HUES48 (cell line): ENCODE measurements at regions not wholly inside any gene's neighbourhood (a gene's known extent, or its start where the extent isn't known, plus 50 kb on each side); places are given as distances from the start of the nearest gene placed in this dataset.
A peak's percentile ranks its signal among the peaks of the same experiment; 100 is the strongest.
"Not testable (repeated sequence)": the region's sequence is repeated elsewhere in the genome, so short reads cannot be mapped to it uniquely, and the experiment has no call there.

Source experiments
- H3K27ac ChIP-seq: one replicate; pipeline ENCODE4 v1.7.0; 2013; ENCODE audit warnings: low read depth, low read length, inconsistent platforms
- H3K27me3 ChIP-seq: 2 replicates; pipeline ENCODE4 v1.6.1; 2013; ENCODE audit warnings: mild to moderate bottlenecking, low read length; ENCODE audit not compliant: control insufficient read depth, insufficient read depth
- H3K36me3 ChIP-seq: 2 replicates; pipeline ENCODE4 v1.6.1; 2013; ENCODE audit warnings: low read length; ENCODE audit not compliant: control insufficient read depth, insufficient read depth
- H3K4me1 ChIP-seq: 2 replicates; pipeline ENCODE4 v1.6.1; 2013; ENCODE audit warnings: mild to moderate bottlenecking, low read length; ENCODE audit not compliant: control insufficient read depth, insufficient read depth
- H3K4me3 ChIP-seq: 2 replicates; pipeline ENCODE4 v1.5.1; 2013; ENCODE audit warnings: mild to moderate bottlenecking, low read depth, low read length
- H3K9ac ChIP-seq: 2 replicates; pipeline ENCODE4 v1.6.1; 2013; ENCODE audit warnings: mild to moderate bottlenecking, low read depth, low read length, moderate library complexity
- H3K9me3 ChIP-seq: 2 replicates; pipeline ENCODE4 v1.6.1; 2013; ENCODE audit warnings: low read length; ENCODE audit not compliant: control insufficient read depth, insufficient read depth

GRCh38 chr5:142221091-142221860, 103.5 kb downstream of the SPRY4 start:
- peaks cover 30% of the 10 kb centered on the region for H3K4me1 ChIP-seq
- H3K4me3 ChIP-seq: no peak overlapping the region
- H3K27ac ChIP-seq: peak overlapping the region; percentile 23
- H3K9me3 ChIP-seq: no peaks in the 10 kb centered on the region
- no peak overlapping the region for H3K9ac ChIP-seq
- H3K36me3 ChIP-seq: no peaks in the 10 kb centered on the region
- no peaks in the 10 kb centered on the region for H3K27me3 ChIP-seq

- peaks cover 23% of the 10 kb centered on the region for H3K4me1 ChIP-seq
- no peak overlapping the region for H3K4me3 ChIP-seq
- H3K36me3 ChIP-seq: no peaks in the 10 kb centered on the region
- H3K9ac ChIP-seq: no peak overlapping the region
- H3K27me3 ChIP-seq: no peaks in the 10 kb centered on the region
- H3K27ac ChIP-seq: no peak overlapping the region
- H3K9me3 ChIP-seq: no peaks in the 10 kb centered on the region
Measured at GRCh38 chr5:142219146-142219545, 105.7 kb downstream of the SPRY4 start.

GRCh38 chr5:142216931-142217330, 107.9 kb downstream of the SPRY4 start:
- no peaks in the 10 kb centered on the region for H3K27me3 ChIP-seq
- no peak overlapping the region for H3K27ac ChIP-seq
- no peak overlapping the region for H3K4me3 ChIP-seq
- H3K36me3 ChIP-seq: no peaks in the 10 kb centered on the region
- no peaks in the 10 kb centered on the region for H3K9me3 ChIP-seq
- H3K4me1 ChIP-seq: peaks cover 16% of the 10 kb centered on the region
- H3K9ac ChIP-seq: no peak overlapping the region

GRCh38 chr5:142215915-142216681, 107.5 kb downstream of the NDFIP1 start:
- no peaks in the 10 kb centered on the region for H3K27me3 ChIP-seq
- no peak overlapping the region for H3K9ac ChIP-seq
- H3K4me1 ChIP-seq: peaks cover 8% of the 10 kb centered on the region
- H3K9me3 ChIP-seq: no peaks in the 10 kb centered on the region
- no peaks in the 10 kb centered on the region for H3K36me3 ChIP-seq
- H3K4me3 ChIP-seq: no peak overlapping the region
- no peak overlapping the region for H3K27ac ChIP-seq

DNA sequence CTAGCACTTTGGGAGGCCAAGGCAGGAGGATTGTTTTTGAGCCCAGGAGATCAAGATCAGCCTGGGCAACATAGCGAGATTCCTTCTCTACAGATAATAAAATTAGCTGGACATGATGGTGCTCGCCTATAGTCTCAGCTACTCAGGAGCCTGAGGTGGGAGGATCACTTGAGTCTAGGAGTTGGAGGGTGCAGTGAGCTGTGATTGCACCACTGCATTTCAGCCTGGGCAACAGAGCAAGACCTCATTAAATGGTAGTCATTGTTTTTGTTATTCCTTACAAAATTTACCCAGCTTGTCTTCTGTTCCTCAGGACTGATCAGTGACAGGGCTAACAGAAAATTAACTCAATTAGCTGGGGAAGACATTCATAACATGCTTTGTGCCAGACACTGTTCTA, 104.5 kb downstream of the NDFIP1 start:
- Histone ChIP-seq H3K36me3 (no peaks in the 10 kb centered on the region), H3K4me1 (peaks cover 11% of the 10 kb centered on the region), H3K4me3 (no peak overlapping the region), H3K9ac (no peak overlapping the region), H3K27ac (no peak overlapping the region), H3K9me3 (no peaks in the 10 kb centered on the region), H3K27me3 (no peaks in the 10 kb centered on the region)

DNA sequence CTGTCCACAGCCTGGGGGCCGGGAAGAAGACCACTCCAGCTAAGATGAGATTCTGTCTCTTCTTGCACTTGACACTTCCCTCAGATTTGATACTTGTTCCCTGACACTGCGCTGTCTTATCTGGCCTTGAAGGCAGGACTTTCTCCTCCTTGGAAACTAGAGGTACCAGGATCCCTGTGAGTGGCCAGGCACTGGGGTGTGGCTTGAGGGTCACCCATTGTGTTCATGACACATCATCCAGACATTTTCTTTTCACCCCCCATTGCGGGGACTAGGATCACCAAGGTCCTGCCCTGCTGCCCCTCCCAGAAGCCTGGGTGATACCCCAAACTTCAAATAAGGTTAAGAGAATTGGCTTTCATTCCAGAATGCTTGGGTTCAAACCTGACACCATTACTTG, 103.3 kb downstream of the NDFIP1 start:
- H3K36me3 ChIP-seq: no peaks in the 10 kb centered on the region
- no peaks in the 10 kb centered on the region for H3K27me3 ChIP-seq
- peaks cover 11% of the 10 kb centered on the region for H3K4me1 ChIP-seq
- H3K9me3 ChIP-seq: no peaks in the 10 kb centered on the region
- no peak overlapping the region for H3K9ac ChIP-seq
- no peak overlapping the region for H3K4me3 ChIP-seq
- H3K27ac ChIP-seq: no peak overlapping the region

DNA sequence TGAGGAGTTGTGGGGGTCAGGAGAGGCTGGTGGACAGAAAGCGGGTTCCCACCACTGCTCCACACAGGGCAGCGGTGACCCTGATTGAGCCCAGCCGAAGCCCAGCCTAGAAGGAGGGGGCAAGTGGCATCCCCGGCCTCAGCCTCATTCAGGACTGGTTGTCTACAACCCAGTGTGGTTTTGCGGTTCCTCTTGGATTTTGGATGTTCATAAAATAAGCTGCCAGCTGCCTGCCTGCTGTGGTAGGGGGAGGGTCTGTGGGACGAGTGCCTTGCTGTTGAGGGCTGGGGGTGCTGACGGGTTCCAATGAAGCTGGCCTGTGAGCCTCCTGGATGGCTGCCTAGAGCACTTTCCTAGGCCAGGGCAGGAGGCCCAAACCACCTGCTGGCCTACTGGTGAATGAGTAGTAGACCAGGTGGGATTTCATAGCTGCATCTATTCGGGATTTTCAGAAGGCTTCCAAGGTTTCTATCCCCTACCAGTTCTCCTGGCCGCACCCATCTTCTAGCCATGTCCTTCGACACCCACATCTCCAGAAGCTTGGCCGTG, 102.4 kb downstream of the NDFIP1 start:
- H3K27me3 ChIP-seq: no peaks in the 10 kb centered on the region
- H3K4me3 ChIP-seq: no peak overlapping the region
- no peak overlapping the region for H3K9ac ChIP-seq
- no peaks in the 10 kb centered on the region for H3K9me3 ChIP-seq
- peaks cover 11% of the 10 kb centered on the region for H3K4me1 ChIP-seq
- no peaks in the 10 kb centered on the region for H3K36me3 ChIP-seq
- no peak overlapping the region for H3K27ac ChIP-seq

- H3K27me3 ChIP-seq: no peaks in the 10 kb centered on the region
- H3K27ac ChIP-seq: no peak overlapping the region
- H3K9me3 ChIP-seq: no peaks in the 10 kb centered on the region
- no peaks in the 10 kb centered on the region for H3K36me3 ChIP-seq
- H3K4me1 ChIP-seq: peaks cover 11% of the 10 kb centered on the region
- no peak overlapping the region for H3K9ac ChIP-seq
- H3K4me3 ChIP-seq: no peak overlapping the region
Measured at GRCh38 chr5:142210011-142210410, 101.4 kb downstream of the NDFIP1 start.

DNA sequence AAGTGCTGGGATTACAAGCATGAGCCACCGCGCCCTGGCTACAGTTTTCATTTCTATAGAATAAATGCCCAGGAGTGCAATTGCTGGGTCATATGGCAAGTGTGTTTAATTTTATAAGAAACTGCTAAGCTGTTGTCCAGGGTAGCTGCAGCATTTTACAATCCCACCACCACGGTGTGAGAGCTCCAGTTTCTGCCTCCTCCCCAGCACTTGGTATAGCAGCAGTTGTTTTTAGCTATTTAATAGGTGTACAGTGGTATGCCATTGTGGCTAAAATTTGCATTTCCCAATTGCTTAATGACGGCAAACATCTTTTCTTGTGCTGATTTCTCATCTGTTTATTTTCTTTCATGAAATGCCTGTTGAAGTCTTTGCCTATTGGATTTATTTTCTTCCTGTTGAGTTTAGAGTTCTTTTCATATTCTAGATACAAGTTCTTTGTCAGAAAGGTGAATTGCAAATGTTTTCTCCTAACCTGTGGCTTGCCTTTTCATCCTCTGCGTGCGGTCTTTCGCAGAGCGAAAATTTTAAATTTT, 100.3 kb downstream of the NDFIP1 start:
- Histone ChIP-seq H3K4me3 (no peak overlapping the region), H3K9ac (no peak overlapping the region), H3K9me3 (no peaks in the 10 kb centered on the region), H3K27me3 (no peaks in the 10 kb centered on the region; the same call in 1 of the 2 replicates), H3K4me1 (peaks cover 11% of the 10 kb centered on the region), H3K36me3 (no peaks in the 10 kb centered on the region), H3K27ac (peak overlapping the region; percentile 72)

GRCh38 chr5:142208244-142208643, 99.7 kb downstream of the NDFIP1 start:
- not testable (repeated sequence) for H3K27me3 ChIP-seq, H3K36me3 ChIP-seq, H3K4me3 ChIP-seq, H3K9ac ChIP-seq, H3K9me3 ChIP-seq
- Histone ChIP-seq H3K27ac (peak overlapping the region; percentile 72), H3K4me1 (peaks cover 11% of the 10 kb centered on the region)

DNA sequence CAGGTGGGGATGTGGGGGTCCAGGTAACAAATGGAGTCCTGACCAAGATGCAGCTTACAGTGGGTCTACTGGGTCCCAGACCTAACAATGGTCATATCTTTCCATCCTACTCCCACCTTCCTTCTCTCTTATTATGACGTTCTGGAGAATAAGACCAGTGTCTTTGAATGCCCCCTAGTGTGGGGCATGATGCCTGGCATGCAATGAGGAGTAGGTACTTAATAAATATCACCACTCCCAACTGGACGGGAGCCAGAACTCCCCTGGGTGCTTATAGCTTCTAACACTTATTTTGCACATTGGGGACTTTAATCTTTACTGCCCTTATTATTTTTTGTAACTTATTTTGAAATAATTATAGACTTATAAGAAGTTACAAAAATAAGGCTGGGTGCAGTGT, 98.2 kb downstream of the NDFIP1 start:
- Histone ChIP-seq H3K4me1 (peaks cover 11% of the 10 kb centered on the region), H3K36me3 (no peaks in the 10 kb centered on the region), H3K27ac (no peak overlapping the region), H3K9ac (no peak overlapping the region), H3K27me3 (no peaks in the 10 kb centered on the region; the same call in 1 of the 2 replicates), H3K9me3 (no peaks in the 10 kb centered on the region), H3K4me3 (no peak overlapping the region)
